NCI-H82 treated with DMSO at 0.1 percent for 48 hours (cell line): ENCODE measurements at regions not wholly inside any gene's neighbourhood (a gene's known extent, or its start where the extent isn't known, plus 50 kb on each side); places are given as distances from the start of the nearest gene placed in this dataset.

Source experiments
- DNase-seq: peaks from one replicate; lab custom pipeline; 2025; ENCODE audit not compliant: unreplicated experiment; lab: John Stamatoyannopoulos, UW

DNA sequence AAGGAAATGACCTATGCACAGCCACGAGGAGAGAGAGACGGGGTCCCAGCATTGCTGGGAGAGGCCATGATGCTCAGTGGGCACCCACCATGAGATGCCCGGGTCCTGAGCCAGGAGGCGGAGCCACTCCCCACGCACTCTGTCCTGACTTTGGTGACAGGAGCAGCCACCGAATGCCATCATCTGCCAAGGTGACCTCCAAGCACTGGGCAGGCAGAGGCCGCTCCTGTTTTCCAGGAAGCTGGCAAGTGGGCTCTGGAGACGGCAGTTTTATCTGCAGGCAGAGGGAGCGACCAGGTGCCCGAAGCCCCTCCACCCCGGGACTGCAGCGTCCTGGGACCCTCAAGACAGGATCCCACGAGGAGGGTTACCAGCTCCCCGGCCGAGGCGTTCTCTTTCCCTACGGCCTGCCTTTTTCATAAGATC lies 453.9 kb downstream of the BRD1 start:
- DNase-seq, result no peak

DNA sequence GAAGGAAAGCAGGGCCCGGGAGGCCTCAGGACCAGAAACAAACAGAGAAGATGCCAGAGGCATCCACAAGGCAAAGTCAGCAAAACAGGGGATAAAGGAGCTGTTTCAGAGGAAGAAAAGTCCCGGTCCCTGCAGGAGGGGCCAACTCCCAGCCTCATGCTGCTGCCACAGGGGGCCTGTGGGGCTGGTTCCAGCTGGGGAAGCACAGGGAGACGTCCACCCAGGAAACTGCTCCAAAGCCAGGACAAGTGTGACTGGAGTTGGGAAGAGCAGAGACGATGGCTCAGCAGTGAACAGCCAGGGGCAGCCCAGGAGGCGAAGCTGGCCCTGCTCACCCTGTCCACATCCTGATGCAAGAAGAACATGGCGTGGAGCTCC lies 454.4 kb downstream of the BRD1 start:
- no peak for DNase-seq

DNA sequence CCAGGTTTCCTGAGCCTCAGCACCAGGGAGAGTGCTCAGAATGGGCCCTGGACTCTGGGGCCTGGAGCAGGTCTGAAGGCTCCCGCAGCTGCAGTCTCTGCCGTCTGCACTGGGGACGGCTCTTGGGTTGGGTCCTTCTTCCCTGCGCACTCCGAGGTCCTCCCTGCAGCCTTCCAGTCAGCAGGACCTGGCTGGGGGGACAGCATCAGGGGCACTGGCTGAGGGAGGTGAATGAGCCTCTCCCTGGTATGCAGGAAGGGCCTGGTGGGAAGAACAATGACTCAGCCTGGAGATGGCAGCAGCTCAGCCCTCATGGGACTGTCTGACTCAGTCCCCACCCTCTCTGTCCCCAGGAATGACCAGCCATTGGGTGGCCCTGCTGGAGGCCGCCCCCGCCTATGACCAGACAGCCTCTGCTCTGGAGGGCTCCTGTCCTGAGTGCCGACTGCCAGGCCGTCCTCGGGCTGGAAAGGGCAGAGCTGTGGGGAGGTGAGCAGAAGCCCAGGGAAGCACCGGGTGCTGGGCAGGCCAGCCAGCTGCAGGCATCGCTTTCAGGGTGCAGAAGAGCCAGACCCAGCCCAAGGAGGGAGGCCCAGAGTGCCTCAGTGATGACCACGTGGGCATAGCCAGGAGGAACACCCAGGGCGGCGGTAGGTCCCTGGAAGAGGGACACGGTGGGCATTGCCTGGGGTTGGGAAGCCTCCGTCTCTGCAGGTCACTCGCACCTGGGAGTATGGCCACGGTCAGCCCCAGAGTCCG lies 455.0 kb downstream of the BRD1 start:
- no peak for DNase-seq

DNA sequence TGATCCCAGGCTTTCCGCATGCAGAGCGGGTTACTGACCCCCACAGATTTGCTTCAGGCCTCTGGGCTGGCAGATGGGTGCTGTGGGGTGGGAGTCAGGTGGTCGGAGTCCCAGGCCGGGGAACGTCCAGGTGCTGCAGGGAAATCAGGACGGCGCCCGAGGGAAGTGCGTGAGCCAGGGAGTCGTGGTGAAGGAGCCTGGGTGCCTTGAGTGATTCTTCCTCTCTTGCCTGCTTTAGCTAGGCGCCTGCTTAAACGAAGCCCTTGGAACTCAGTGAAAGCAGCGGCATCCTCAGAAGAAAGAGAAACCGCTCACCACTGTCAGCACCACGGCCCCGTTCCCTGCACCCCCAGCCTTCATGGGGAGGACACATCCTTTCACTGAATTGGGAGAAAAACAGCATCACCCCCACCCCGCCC lies 455.6 kb downstream of the BRD1 start:
- DNase-seq, result no peak

DNA sequence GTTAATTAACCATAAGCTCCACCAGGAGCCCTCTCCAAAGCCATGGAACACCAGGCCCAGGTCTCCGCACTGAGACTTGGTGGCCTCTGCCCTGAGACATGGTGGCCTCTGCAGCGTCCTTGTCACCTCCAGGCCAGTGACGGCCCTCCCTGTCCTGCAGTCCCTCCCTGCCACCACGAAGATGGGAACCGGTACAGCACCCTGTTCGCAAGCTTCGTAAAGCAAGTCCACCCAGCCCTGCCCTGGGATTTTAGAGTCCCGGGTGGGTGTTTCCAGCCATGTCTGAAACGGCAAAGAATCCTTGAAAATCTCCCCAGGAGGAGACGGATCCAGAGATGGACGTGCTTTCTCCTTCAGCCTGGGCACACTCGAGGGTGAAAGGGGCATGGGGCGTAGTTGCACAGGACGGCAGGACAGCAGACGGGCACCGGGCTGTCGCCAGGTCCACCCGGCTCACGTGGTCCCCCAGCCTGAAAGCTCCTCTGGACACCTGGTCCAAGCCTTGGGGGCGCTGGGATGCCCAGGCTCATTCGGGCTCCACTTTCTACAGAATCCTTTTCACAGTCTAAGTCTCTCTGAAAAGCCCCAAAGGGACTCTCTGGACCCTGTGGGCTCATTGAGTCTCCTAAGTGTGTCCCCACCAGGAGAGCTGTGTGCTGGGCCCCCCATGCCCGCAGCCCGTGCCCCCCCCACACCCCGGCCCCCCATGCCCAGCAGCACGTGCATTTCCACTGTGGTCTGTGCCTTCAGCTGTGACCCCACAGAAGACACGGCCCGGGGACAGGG lies 456.2 kb downstream of the BRD1 start:
- no peak for DNase-seq

DNA sequence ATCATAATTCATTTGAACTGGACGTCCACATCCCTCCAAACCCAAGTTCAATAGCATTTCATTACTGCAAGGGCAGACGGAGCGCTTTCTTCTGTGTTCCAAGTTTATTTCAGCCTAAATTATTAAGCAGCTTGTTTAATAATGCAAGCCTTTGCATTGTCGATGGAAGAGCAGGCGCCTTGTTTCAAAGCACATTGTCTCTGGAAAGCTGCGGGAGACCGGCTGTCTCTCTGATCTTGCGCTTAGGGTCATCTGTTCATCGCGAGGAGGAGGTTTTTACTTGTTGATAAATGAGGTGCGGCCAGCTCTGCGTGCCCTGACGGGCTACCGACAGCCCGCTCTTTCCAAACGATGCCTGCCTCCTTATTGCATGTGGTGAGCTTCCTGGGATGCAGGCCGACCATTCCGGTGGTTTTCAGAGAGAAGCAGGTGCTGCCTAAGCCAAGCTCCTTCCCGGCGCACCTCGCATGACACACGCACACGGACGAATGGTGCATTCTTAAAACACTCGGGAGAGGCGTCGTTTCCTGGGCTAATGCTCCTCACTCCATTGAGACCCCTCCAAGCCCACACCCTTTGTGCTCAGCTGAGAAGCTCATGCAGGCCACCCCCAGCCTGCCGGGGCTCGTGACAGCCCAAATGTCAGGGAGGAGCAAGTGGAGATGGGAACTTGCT lies 456.9 kb downstream of the BRD1 start:
- DNase-seq, result no peak

DNA sequence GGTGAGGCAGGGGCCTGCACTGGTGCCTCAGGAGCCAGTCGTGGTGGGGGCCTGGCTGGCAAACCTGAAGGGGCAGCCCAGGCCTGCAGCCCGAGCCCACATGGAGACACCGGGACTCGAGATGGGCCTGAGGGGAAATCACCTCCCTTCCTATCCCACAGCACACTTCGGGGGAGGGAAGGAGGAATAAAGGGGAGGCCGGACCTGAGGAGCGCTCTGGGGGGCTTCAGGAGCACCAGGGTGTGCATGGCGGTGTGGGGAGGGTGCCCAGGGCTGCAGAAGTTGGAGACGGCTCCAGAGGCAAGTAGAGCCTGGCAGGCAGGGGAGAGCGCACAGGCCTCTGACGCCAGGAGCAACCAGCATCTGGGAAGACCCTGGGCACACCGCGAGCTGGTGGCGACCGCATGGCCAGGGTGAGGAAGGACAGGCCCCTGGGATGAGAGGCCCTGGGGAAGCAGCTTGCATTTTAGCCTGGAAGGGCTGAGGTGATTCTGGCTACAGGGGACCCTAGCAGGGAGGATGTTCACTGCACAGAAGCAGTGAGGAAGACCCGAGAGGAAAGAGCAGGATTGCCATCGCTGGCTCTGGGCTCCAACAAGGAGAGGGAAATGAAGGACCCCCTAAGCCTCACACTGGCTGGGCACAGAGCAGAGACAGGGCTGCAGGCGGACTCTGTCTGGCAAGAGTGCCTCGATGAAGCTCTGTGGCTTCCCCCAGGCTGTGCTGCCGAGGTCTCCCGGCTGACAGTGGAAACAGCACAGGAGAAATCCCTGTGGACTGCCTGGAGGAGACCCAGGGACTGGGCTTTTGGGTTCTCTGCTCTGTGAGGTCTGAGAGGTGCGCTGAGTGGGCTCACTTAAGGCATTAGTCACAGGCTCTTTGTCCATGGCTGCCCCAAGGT lies 457.7 kb downstream of the BRD1 start:
- DNase-seq, result no peak

DNA sequence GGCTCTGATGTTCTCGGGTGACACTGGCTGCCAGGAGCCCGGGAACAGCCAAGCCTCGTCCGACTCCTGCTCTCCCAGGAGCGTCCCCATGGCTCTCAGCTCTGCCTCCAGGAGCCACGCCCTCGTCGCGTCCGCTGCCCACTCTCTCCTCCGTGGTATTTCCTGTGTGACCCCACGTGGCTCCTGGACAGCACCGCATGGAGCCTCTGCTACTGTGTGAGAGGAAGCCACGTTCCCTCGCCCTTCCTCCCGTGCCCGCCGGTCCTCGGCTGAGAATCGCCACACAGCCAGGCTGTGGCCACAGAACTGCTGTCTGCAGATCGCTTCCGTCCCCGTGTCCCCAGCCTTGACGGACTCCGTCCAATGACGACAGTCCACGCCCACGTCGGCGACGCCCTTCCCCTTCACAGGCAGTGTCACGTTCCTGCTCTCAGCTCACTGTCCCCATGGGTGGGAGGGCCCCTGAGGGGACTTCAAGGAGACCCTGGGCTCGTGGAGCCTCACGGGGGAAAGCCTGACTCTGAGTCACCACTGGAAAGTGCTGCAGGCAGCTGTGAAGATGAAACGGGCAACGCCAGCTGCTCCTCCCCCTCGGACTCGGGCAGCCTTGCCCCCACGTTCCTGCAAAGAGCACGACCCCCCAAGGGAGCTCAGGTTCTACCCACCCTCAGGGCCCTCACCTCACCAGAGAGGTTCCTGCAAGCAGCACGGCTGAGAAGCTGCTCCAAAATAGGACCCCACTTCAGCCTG lies 458.5 kb downstream of the BRD1 start:
- DNase-seq, result no peak

DNA sequence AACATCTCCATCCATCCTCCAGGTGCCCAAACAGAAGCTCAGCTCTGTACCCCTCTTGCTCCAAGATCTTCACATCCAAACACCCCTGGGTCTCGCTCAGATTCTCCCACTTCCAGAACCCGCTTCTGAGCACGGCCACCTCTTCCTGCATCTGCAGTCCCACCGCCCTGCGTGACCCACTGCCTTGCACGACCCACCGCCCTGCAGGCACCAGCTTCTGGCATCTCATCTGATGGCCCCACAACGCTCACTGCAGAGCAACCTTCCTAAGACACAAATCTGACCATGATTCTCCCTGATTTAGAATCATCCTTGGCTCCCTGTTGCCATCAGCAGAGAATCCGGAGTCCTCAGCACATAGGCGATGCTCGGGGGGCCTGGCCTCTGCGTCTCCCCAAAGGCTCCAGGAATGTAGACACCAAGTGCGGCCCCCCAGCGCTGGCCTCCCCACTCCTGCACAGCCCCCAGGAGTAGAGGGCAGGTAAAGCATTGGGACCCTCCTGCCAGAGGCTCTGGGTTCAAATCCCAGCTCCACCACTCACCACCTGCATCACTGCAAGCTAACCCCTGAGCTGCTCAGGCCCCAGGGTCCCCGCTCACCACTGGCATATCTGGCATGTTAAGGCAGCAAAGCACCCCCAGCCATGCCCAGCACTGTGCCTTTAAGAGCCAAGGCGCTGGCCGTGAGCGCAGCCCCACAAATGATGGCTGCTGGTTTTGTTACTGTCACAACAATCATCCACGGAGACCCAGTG lies 459.3 kb downstream of the BRD1 start:
- DNase-seq, result no peak

DNA sequence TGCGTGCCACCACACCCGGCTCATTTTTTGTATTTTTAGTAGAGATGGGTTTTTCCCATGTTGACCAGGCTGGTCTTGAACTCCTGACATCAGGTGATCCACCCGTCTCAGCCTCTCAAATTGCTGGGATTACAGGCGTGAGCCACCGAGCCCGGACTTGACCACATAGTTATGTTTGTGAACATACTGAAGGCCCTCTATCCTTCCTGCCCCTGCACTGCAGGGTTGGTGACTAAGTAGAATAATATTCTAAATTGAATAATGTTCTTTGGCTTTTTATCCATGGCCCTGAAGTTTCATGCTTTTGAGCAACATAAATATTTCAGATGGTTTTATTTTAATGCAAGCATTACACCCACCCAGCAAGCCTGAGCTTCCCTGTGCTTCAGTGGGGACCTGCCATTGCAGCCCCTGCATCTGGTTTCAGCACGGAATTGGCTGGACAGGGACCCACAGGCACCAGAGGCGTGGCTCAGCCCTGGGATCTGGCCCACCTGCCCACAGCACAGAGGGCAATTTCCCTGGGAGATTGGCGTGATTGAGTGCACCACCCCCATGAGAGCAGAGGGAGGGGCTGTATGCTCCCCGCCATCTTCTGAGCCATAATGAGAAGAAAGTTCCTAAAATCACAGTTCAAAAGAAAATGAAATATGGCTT lies 460.5 kb downstream of the BRD1 start:
- DNase-seq, result no peak

DNA sequence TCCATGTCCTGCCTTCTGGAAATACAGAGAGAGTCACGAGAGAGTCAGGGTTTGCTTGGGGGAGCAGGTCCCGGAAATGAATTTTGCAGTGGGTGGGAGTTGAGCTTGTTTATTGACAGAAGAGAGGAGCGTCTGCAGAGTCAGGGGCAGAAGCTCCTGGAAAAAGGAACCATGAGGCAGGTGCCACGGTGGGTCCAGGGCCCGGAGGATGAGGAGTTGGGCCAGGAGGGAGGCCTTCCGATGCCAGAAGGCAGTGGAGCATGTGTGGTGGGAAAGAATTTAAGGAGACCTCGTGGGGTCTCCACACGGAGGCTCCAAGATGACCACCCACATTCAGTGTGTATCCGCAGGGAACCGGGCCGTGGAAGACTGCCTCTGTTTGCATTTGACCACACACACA lies 461.2 kb downstream of the BRD1 start:
- DNase-seq, result no peak

DNA sequence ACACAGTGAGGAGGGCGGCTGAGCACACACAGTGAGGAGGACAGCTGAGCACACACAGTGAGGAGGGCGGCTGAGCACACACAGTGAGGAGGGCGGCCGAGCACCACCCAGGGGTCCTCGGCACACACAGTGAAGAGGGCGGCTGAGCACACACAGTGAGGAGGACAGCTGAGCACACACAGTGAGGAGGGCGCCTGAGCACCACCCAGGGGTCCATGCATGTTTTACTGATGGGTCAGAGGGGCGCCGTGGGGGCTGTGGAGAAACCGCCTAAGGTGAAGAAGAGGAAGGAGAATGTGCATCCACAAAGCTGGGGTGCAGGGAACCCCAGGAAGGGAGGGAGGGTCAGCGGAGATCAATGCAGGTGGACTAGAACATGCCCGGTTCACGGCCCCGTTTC lies 461.8 kb downstream of the BRD1 start:
- DNase-seq, result no peak

DNA sequence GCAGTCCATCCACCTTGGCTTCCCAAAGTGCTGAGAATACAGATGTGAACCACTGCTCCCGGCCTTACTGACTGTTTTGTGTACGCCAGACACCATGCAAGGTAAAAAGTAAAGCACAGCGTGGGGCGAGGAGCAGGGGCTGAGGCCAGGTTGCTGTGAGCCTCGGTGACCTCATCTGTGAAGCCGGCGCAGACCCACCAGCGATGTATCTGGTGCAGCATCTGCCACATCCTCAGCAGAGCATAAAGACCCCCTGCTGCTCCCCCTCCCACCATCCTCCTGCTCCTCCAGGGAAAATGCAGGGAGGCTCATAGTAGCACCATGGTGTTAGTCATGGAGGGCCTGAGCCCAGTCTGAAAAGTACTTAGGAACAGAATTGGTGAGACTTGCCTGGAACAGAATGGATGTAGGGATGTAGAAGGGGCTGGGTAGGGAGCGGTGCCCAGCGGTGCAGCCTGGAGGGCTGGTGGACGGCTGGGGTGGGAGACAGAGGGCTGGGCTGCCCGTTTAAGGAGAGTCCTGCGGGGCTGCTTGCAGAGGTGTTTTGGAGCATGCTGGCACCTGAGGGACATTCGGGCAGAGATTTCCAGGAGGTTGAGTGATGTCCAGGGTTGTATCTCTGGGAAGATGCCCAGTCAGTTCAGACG lies 462.4 kb downstream of the BRD1 start:
- no peak for DNase-seq

DNA sequence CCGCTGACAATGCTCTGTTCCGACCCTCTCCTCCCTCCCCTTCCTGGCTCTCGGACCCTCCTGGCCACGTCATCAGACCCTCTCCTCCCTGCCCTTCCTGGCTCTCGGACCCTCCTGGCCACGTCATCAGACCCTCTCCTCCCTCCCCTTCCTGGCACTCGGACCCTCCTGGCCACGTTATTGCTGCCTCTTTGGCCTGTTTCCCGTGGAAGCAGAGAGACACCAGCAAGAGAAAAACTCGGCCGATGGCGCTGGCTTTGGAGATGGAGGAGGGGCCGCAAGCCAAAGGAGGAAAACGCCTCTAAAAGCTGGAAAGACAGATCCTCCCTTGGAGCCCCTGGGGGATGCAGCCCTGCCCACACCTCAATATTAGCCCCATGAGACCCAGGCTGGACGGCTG lies 463.3 kb downstream of the BRD1 start:
- no peak for DNase-seq

DNA sequence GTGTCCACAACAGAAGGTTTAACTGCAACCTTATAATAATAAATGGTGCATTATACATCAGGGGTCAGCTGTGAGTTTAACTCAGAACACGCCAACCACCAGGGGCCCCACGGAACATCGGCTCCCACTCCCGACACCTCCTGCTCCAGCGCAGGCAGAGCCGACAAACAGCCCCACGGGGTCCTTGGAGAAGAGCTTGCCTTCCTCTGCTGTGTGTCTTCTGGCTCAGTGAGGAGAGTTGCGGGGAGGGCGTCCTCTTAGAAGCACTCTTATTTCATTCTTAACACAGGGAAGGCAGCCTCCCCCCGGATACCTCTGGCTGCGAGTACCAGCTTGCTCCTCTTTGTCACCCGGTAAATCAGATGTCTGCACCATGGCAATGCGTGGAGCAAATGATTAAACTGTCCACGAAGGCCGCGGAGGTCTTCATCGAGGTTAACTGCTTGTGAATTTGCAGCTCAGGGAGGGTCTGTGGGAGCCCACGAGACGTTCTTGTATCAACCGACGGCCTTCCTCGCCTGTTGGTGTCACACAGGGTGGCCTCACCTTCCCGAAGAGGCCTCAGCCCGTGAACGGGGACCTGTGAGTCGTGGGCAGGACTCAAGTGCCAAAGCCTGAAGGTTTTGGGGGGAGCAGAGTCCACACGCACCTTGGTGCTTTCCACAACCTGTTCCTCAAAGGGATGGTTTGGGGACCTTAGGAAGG lies 464.0 kb downstream of the BRD1 start:
- DNase-seq, result no peak

DNA sequence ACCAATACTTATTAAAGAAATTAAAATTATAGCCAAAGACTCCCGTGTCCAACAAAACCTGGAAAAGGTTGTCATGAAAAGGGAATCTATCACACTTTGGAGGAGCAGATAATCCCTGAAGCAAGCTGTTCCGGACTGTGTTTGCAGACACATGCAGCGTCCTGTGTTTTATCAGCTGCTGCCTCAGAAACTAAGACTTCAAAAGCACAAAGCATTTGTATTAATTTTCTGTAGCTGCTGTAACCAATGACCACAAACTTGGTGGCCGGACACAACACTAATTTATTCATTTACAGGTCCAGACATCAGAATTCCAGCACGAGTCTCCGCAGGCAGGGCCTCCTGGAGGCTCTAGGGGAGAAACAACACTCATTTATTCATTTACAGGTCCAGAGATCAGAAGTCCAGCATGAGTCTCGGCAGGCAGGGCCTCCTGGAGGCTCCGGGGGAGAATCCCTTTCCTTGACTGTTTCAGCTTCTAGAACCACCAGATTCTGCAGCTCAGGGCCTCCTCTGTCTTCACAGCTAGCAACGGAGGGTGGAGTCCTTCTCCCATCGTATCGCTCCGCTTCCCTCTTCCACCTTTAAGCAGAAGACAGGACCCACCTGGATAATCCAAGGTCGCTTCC lies 465.3 kb downstream of the BRD1 start:
- DNase-seq, result no peak

DNA sequence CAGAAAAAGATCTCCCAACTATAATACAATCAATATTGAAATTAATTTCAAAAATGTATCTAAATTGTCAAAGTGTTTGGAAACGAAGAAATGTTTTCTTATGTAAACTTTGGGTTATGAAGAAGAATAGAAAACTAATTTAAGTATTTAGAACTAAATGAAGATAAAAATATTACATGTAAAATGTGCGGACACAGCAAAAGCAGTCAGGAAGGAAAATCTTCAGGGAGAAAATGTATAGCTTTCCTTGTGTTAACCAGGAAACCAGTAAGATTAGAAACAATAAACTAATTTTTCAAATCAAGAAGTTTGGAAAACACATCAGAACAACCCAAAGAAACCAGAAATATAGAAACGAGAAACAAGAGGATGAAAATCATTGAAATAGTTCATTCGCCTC lies 466.5 kb downstream of the BRD1 start:
- DNase-seq, result no peak

DNA sequence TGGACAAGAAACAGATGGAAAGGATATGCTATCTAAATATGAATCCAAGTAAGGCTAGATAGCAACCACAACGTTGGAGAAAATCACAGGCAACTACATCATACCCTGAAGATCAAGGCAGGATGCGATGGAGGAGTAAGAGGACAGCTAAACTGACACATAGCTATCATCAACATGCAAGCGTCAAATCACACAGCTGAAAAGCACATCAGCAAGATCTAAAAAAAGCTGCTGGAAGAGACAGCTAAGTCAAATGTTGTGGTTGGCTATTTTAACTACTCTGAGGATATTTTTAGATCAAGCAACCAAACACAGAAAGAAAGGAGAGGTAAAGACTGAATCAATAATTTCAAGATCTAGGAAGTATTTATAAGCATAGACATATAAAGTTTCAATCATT lies 466.9 kb downstream of the BRD1 start:
- no peak for DNase-seq
